RWPE1 (cell line): ENCODE measurements at regions not wholly inside any gene's neighbourhood (a gene's known extent, or its start where the extent isn't known, plus 50 kb on each side); places are given as distances from the start of the nearest gene placed in this dataset.

Experiments used
- CTCF ChIA-PET: fragments of 350-600 bp; sonication (Branson Sonifier 250); formaldehyde crosslinking; extraction: SDS; loops from one replicate; lab custom pipeline; 2021; lab: Yijun Ruan, JAX
- POLR2A ChIA-PET: fragments of 400-600 bp; formaldehyde crosslinking; extraction: SDS; loops from one replicate; lab custom pipeline; 2020; ENCODE audit warnings: antibody characterized with exemption; ENCODE audit not compliant: low non-redundant PET; lab: Yijun Ruan, JAX
- DNase-seq: peaks from one replicate; pipeline ENCODE4 v3.0.0; 2012; ENCODE audit warnings: low spot score
- H3K27ac ChIP-seq: fragments of 450-650 bp; 2 replicates; pipeline ENCODE4 v1.5.1; 2017
- CTCF ChIP-seq: fragments of 450-650 bp; conservative IDR thresholded peaks from 2 replicates; pipeline ENCODE4 v1.5.1; 2017; ENCODE audit warnings: low read depth, mild to moderate bottlenecking

GRCh38 chr6:15875797-15876196, 213.0 kb upstream of the DTNBP1 start:
- ChIA-PET POLR2A (no interaction called here), CTCF (no interaction called here)
- H3K27ac ChIP-seq, result no peak overlapping the region
- no peak for TF ChIP-seq CTCF
- no peak for DNase-seq

GRCh38 chr6:15874821-15875220, 212.0 kb upstream of the DTNBP1 start:
- H3K27ac ChIP-seq, result no peak overlapping the region
- POLR2A ChIA-PET, result no interaction called here
- TF ChIP-seq CTCF, result no peak
- CTCF ChIA-PET, result interaction anchor here (0.7 kb wide), 1 partner anchor 19 kb away, joined by 3 read pairs; no protein-coding TSS in a partner anchor
- DNase-seq, result no peak

GRCh38 chr6:15874326-15874725, 211.5 kb upstream of the DTNBP1 start:
- ChIA-PET CTCF (interaction anchor here (0.7 kb wide), 1 partner anchor 19 kb away, joined by 3 read pairs; no protein-coding TSS in a partner anchor), POLR2A (no interaction called here)
- DNase-seq, result no peak
- H3K27ac ChIP-seq, result no peak overlapping the region
- TF ChIP-seq CTCF, result no peak

- DNase-seq, result no peak
- no peak overlapping the region for H3K27ac ChIP-seq
- POLR2A ChIA-PET, result no interaction called here
Measured at GRCh38 chr6:15872241-15873103, 209.6 kb upstream of the DTNBP1 start.

GRCh38 chr6:15871276-15871675, 208.4 kb upstream of the DTNBP1 start:
- CTCF ChIA-PET, result no interaction called here
- no peak overlapping the region for H3K27ac ChIP-seq
- no peak for DNase-seq
- TF ChIP-seq CTCF, result no peak
- POLR2A ChIA-PET, result no interaction called here

More at GRCh38 chr6:15872241-15873103, 209.6 kb upstream of the DTNBP1 start:
- CTCF ChIA-PET, result no interaction called here
- no peak for TF ChIP-seq CTCF

DNA sequence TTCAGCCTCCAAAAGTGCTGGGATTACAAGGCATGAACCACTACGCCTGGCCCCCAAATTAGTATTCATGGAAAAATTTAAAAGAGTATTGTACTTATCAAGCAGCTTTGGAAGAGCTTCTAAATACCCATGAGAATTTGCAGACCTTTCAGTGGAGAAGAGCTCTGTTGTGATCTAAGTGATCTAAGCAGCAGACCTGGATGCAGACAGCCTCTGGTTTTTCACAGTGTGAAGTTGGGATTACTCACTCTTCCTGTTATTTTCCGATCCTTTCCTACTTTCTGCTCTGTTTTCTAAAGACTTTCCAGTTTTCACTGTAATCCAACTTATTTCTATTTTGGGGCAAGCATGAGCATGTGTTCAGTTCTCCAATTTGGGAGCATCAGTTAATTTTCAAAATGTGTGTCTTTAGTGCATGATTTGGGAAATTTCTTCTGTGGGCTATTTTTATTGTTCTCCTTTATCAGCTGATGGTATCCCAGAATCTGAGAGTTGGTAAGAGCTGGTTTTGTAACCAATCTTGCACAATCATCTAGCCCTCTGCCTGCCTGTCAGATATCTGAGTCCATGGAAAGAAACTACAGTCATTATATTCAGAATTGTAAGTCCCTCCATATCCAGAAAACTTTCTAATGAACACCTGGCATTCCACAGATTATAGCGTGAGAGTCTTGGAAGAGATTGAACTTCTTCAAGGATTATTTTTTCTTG, 207.7 kb upstream of the DTNBP1 start:
- TF ChIP-seq CTCF, result no peak
- DNase-seq, result no peak
- ChIA-PET POLR2A (no interaction called here), CTCF (no interaction called here)
- no peak overlapping the region for H3K27ac ChIP-seq
